Cerebellar nuclear complex (tissue), 1 donor: ENCODE measurements at regions not wholly inside any gene's neighbourhood (a gene's known extent, or its start where the extent isn't known, plus 50 kb on each side); places are given as distances from the start of the nearest gene placed in this dataset.
"Not testable (repeated sequence)": the region's sequence is repeated elsewhere in the genome, so short reads cannot be mapped to it uniquely, and the experiment has no call there.

ENCODE experiments used
- DNase-seq, 2 experiments: peaks; one replicate each; lab custom pipeline; 2025; lab: John Stamatoyannopoulos, UW

GRCh38 chr6:113696960-113697359, 160.2 kb upstream of the MARCKS start:
- DNase-seq: no peak

- no peak for DNase-seq
Observed at GRCh38 chr6:113697632-113698410, 159.3 kb upstream of the MARCKS start.

GRCh38 chr6:113699239-113699638, 157.9 kb upstream of the MARCKS start:
- no peak for DNase-seq

GRCh38 chr6:113701552-113702254, 155.4 kb upstream of the MARCKS start:
- DNase-seq: no peak

GRCh38 chr6:113707194-113707593, 150.0 kb upstream of the MARCKS start:
- no peak for DNase-seq

- DNase-seq: no peak
Observed at GRCh38 chr6:113709936-113710509, 147.1 kb upstream of the MARCKS start.

- DNase-seq: no peak
Observed at GRCh38 chr6:113713665-113714064, 143.5 kb upstream of the MARCKS start.

- no peak for DNase-seq
Observed at GRCh38 chr6:113718588-113718987, 138.6 kb upstream of the MARCKS start.

- no peak for DNase-seq
Observed at GRCh38 chr6:113719064-113719463, 138.1 kb upstream of the MARCKS start.

GRCh38 chr6:113719545-113719944, 137.6 kb upstream of the MARCKS start:
- no peak for DNase-seq

GRCh38 chr6:113723182-113723581, 134.0 kb upstream of the MARCKS start:
- DNase-seq: no peak

- DNase-seq: not testable (repeated sequence)
Observed at GRCh38 chr6:113724927-113725326, 132.2 kb upstream of the MARCKS start.

GRCh38 chr6:113731541-113731940, 125.6 kb upstream of the MARCKS start:
- no peak for DNase-seq

- DNase-seq: no peak
Observed at GRCh38 chr6:113732384-113732966, 124.7 kb upstream of the MARCKS start.

GRCh38 chr6:113733381-113733780, 123.8 kb upstream of the MARCKS start:
- no peak for DNase-seq

- DNase-seq: no peak
Observed at GRCh38 chr6:113734982-113735381, 122.2 kb upstream of the MARCKS start.

GRCh38 chr6:113735491-113735890, 121.7 kb upstream of the MARCKS start:
- DNase-seq: no peak

GRCh38 chr6:113736978-113737377, 120.2 kb upstream of the MARCKS start:
- DNase-seq: no peak

GRCh38 chr6:113739041-113739655, 118.0 kb upstream of the MARCKS start:
- DNase-seq: no peak

GRCh38 chr6:113741651-113742050, 115.5 kb upstream of the MARCKS start:
- no peak for DNase-seq

GRCh38 chr6:113742342-113742741, 114.8 kb upstream of the MARCKS start:
- DNase-seq: no peak

- DNase-seq: no peak
Observed at GRCh38 chr6:113744861-113745260, 112.3 kb upstream of the MARCKS start.
